Activated T-helper 2 cell treated with anti-CD3 and anti-CD28 coated beads, Interferon-gamma antibody, Interleukin-2, Interleukin-4, amounts not matched to agents 10 μg/mL and 5 μg/mL and 100 μg/mL, durations not matched to agents 14 hours and 24 hours and 36 hours (primary cell): ENCODE measurements at regions not wholly inside any gene's neighbourhood (a gene's known extent, or its start where the extent isn't known, plus 50 kb on each side); places are given as distances from the start of the nearest gene placed in this dataset.
"Not testable (repeated sequence)": the region's sequence is repeated elsewhere in the genome, so short reads cannot be mapped to it uniquely, and the experiment has no call there.

Source experiments
- DNase-seq: peaks from one replicate; pipeline ENCODE4 v3.0.0; 2021; ENCODE audit warnings: low spot score
- H3K27ac Mint-ChIP-seq: one replicate; pipeline ENCODE4 v1.8.0; 2021; ENCODE audit warnings: mixed read lengths
- H3K27me3 Mint-ChIP-seq: one replicate; pipeline ENCODE4 v1.8.0; 2021; ENCODE audit warnings: low read depth, mixed read lengths
- H3K36me3 Mint-ChIP-seq: one replicate; pipeline ENCODE4 v1.8.0; 2021; ENCODE audit warnings: low read depth, mixed read lengths
- H3K4me1 Mint-ChIP-seq: one replicate; pipeline ENCODE4 v1.8.0; 2021; ENCODE audit warnings: low read depth, mixed read lengths
- H3K4me3 Mint-ChIP-seq: one replicate; pipeline ENCODE4 v1.8.0; 2021; ENCODE audit warnings: low read depth, mild to moderate bottlenecking, moderate library complexity, mixed read lengths
- H3K9me3 Mint-ChIP-seq: one replicate; pipeline ENCODE4 v1.8.0; 2021; ENCODE audit warnings: mixed read lengths
- intact Hi-C: fragments of 100-400 bp; cut with micrococcal nuclease; formaldehyde crosslinking; loops from one replicate; pipeline ENCODE4 v1.15.1; 2023

DNA sequence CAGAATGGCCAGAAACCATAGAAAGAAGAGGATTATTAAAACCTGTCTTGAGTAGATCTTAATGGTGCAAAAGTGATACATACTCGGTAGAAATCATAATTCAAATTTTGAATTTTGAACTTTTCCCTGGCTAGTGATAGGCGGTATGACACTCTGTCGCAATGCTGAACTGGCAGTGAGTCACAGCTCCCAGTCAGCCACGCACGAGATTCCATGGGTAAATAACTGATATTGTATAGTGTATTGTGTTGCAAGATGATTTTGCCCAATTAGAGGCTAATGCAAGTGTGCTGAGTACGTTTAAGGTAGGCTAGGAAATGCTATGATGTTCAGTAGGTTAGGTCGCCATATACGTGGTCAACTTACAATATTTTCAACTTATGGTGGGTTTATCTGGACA, 207.0 kb downstream of the SIPA1L2 start:
- Mint-ChIP-seq H3K27me3 (no peaks in the 10 kb centered on the region), H3K4me3 (no peak overlapping the region), H3K27ac (no peak overlapping the region), H3K9me3 (no peaks in the 10 kb centered on the region), H3K36me3 (no peaks in the 10 kb centered on the region), H3K4me1 (peaks cover 14% of the 10 kb centered on the region)
- no peak for DNase-seq
- intact Hi-C loops: no loop called here

DNA sequence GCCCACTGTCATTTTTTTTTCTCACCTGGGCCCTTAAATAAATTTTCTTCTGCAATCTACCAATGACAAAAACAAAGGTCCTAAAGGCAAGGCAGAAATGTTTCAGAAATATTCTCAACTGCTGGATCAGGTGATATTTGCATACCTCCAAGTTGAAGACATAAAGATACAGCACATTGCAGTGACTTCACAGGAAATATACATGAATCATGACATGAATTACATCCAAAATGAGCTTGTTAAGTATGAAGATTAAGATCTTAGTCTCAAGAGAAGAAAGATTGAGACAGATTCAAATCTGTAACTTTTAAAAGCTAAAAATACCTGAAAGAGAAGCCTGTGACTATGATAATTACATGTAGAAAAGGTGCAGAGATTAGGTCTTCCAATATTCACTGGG, 207.8 kb downstream of the SIPA1L2 start:
- no peak for DNase-seq

DNA sequence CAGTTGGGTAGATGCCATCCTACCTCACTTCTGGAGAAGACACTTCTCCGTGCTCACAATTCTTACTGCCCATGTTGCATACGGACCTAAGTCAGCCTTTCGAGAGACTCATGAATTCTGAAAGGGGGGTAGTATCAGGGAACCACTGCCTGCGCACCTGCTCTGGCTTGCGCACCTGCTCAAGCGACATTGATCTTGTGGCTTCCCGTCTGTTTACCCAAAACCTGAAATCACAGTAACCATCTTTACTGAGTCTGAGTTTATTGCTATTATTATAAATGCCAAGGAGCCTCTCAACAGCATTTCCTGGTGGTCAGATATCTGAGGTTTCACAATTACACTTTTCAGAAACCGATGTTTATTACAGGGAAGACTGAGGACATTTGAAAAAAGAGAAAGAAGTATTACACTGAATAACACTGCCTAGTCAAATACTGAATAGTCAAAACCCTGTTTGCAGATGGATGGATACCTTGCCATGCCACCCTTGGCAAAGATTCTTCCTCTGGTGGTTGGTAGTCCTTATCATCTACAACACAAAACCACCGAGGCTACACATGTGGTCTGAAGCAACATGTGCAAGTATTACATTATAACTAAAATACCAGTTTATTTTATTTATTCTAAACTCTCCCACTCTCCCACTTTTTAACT, 208.7 kb downstream of the SIPA1L2 start:
- Mint-ChIP-seq H3K36me3 (no peaks in the 10 kb centered on the region), H3K4me3 (no peak overlapping the region), H3K27me3 (no peaks in the 10 kb centered on the region), H3K27ac (no peak overlapping the region), H3K9me3 (no peaks in the 10 kb centered on the region), H3K4me1 (peaks cover 14% of the 10 kb centered on the region)
- intact Hi-C loops: no loop called here
- no peak for DNase-seq

More for the DNA sequence above, 207.8 kb downstream of the SIPA1L2 start:
- Mint-ChIP-seq H3K27me3 (no peaks in the 10 kb centered on the region), H3K27ac (no peak overlapping the region), H3K36me3 (no peaks in the 10 kb centered on the region), H3K9me3 (no peaks in the 10 kb centered on the region), H3K4me3 (no peak overlapping the region), H3K4me1 (peaks cover 14% of the 10 kb centered on the region)
- intact Hi-C loops: no loop called here

DNA sequence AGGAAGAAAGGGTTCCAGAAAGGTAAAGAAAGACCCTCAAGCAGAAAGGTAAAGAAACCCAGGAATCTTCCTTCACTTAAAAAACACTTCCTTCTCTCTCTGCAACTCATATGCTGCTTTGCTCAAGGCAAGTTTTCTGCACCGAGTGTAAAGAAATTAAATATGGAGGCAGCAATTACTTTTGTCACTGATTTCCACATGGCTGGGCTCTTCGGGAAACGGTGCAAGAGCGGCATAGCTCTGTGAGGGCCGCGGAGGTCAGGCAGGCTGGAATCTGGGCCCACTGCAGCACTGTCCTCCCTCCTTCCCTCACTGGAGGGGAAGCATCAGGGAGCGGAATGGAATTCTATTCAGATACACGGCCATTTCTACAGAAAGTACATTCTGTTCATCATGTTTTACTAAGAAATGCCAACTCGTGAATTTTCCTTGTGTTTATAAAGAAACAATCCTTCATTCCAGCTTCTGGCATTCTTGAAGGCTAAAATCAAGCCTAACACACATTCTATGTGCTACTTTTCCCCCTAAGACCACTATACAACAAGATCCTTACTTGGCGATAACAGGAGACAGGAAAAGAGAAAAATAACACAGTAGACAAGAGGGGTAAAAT, 212.2 kb downstream of the SIPA1L2 start:
- Mint-ChIP-seq H3K27ac (no peak overlapping the region), H3K36me3 (no peaks in the 10 kb centered on the region), H3K4me1 (peaks cover 14% of the 10 kb centered on the region), H3K4me3 (no peak overlapping the region), H3K27me3 (no peaks in the 10 kb centered on the region), H3K9me3 (no peaks in the 10 kb centered on the region)
- intact Hi-C loops: no loop called here
- no peak for DNase-seq

DNA sequence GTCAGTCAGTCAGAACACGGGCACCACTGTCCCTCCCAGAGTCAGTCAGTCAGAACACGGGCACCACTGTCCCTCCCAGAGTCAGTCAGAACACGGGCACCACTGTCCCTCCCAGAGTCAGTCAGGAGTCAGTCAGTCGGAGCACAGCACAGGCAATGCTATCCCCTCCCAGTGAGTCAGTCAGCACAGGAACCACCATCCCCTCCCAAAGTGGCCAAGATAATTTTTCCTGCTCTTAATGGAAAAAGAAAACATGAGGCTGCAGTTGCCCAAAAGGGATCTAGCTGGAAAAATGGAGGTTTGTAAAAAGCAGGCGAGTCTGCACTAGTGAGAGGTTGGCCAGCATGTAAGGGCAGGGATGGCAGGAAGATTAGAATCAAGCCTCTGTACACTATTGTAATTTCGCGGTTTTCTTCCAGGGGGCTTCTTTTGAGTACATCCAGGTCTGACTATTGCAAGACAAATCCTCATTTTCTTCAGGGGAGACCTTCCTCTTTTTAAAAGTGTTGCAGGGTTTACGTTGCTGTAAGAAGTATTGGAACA, 213.8 kb downstream of the SIPA1L2 start:
- no peaks in the 10 kb centered on the region for H3K9me3 Mint-ChIP-seq
- intact Hi-C loops: no loop called here
- no peaks in the 10 kb centered on the region for H3K27me3 Mint-ChIP-seq
- no peak for DNase-seq
- H3K27ac Mint-ChIP-seq: no peak overlapping the region
- H3K4me1 Mint-ChIP-seq: peaks cover 3% of the 10 kb centered on the region
- H3K36me3 Mint-ChIP-seq: no peaks in the 10 kb centered on the region
- no peak overlapping the region for H3K4me3 Mint-ChIP-seq

DNA sequence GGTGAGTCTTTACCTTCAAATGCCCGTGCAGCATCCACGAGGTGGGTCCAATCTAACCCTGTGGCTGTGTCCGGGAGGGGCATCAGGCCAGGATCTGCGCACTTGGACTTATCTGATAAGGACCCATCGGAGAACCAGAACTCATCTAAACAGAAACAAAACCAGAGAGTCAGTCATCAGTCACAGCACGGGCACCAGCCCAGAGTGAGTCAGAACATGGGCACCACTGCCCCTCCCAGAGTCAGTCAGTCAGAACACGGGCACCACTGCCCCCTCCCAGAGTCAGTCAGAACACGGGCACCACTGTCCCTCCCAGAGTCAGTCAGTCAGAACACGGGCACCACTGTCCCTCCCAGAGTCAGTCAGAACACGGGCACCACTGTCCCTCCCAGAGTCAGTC, 214.5 kb downstream of the SIPA1L2 start:
- H3K27me3 Mint-ChIP-seq, DNase-seq: not testable (repeated sequence)

DNA sequence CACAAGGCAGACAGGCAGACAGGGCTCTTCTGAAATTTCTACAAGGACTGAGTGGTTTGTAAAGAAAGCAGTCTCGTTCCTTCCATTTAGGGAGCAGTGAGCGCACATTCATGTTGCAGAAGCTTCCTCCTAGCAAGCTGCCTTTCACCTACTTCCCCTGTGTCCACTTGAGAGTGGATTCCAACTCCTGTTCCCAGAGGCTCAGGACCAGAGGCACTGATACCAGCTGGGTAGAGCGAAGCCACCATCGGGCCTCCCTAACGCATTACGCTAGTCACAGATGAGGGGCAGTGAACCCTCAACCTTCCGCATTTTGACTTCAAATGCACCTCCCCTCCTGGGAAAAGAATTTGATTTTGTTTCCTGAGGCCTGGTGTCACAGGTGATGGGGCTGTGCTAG, 215.8 kb downstream of the SIPA1L2 start:
- Mint-ChIP-seq H3K36me3 (no peaks in the 10 kb centered on the region), H3K27ac (no peak overlapping the region), H3K27me3 (no peaks in the 10 kb centered on the region), H3K4me1 (no peaks in the 10 kb centered on the region), H3K4me3 (no peak overlapping the region), H3K9me3 (no peaks in the 10 kb centered on the region)
- intact Hi-C loops: no loop called here
- no peak for DNase-seq

More for the DNA sequence above, 214.5 kb downstream of the SIPA1L2 start:
- H3K4me1 Mint-ChIP-seq, H3K4me3 Mint-ChIP-seq, H3K36me3 Mint-ChIP-seq, H3K27ac Mint-ChIP-seq, intact Hi-C loops, H3K9me3 Mint-ChIP-seq: not testable (repeated sequence)

DNA sequence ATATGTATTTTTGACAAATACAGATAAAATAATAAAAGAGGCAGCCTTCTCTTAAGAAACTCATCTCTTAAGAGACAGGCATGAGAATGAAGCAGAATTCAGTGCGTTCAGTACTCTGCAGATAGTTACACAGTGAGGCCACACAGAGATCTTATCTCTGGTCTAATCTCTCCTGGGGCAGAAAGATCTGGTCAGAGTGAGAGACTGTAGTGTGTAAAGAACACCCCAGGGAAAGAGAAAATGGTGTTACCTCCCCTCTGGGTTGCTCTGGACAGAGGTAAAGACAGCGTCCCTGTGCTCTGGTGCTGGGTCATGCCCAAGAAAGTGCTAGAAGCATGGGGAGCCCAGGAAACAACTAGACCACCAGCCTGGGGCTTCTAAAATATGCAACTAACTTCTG, 216.3 kb downstream of the SIPA1L2 start:
- DNase-seq: no peak
- intact Hi-C loops: no loop called here
- Mint-ChIP-seq H3K36me3 (no peaks in the 10 kb centered on the region), H3K27me3 (no peaks in the 10 kb centered on the region), H3K4me1 (no peaks in the 10 kb centered on the region), H3K9me3 (no peaks in the 10 kb centered on the region), H3K4me3 (no peak overlapping the region), H3K27ac (no peak overlapping the region)

DNA sequence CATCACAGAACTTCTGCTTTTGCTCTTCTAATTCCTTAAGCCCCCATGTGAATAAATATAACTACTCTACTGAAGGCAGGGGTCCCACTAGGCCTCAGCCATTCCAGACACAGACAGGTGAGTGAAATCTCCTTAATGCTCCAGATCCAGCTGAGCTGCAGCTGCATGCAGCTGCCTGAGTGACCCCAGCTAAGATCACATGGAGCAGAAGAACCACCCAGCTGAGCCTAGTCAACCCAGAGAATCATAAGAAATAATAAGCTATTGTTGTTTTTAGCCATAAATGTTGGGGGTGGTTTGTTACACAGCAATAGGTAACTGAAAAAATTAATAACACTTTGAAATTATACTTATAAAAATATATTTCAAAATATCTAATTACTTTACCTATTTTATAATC, 220.3 kb downstream of the SIPA1L2 start:
- DNase-seq: no peak
- H3K27ac Mint-ChIP-seq: no peak overlapping the region
- intact Hi-C loops: no loop called here

DNA sequence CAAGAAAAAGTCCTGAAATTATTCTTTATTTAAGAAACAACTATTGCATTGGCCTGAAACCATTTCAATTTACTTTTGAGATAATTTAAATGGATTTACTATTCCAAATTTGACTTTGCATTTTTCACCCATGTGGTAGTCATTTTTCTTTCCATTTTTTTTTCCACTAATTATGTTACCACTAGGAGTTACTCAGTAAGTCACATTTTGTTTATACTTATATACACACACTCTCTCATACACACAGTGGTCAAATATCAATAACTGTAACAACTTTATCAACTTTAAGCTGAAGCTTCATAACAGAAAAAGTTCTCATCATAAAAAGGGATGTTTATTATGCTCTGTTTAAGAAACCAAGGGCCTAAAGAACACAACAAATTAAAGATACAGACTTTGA, 222.8 kb downstream of the SIPA1L2 start:
- no peak overlapping the region for H3K27ac Mint-ChIP-seq
- H3K36me3 Mint-ChIP-seq: no peaks in the 10 kb centered on the region
- H3K4me1 Mint-ChIP-seq: no peaks in the 10 kb centered on the region

More for the DNA sequence above, 220.3 kb downstream of the SIPA1L2 start:
- H3K9me3 Mint-ChIP-seq: no peaks in the 10 kb centered on the region
- H3K4me3 Mint-ChIP-seq: no peak overlapping the region
- no peaks in the 10 kb centered on the region for H3K4me1 Mint-ChIP-seq
- H3K27me3 Mint-ChIP-seq: no peaks in the 10 kb centered on the region
- no peaks in the 10 kb centered on the region for H3K36me3 Mint-ChIP-seq

DNA sequence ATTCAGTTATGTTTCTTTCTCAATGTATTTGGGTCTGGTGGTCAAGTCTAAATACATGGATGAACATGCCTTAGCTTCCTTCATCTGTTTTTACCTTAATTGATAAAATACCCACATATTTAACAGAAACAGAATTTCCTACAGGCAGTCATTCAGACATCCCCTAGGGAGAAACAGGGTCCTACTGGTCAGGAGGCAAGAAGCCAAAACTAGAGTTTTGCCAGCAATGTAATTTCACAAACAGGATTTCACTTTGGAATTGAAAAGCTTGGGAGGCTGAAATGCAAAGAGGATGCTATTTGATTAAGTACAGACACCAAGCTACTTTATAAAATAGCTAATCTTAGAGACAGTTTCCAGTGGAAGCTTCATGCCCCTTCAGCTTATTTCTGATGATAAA, 224.2 kb downstream of the SIPA1L2 start:
- intact Hi-C loops: no loop called here
- no peaks in the 10 kb centered on the region for H3K27me3 Mint-ChIP-seq
- no peaks in the 10 kb centered on the region for H3K36me3 Mint-ChIP-seq
- H3K27ac Mint-ChIP-seq: no peak overlapping the region
- H3K4me1 Mint-ChIP-seq: no peaks in the 10 kb centered on the region
- no peak for DNase-seq
- no peak overlapping the region for H3K4me3 Mint-ChIP-seq
- H3K9me3 Mint-ChIP-seq: no peaks in the 10 kb centered on the region

More for the DNA sequence above, 222.8 kb downstream of the SIPA1L2 start:
- Mint-ChIP-seq H3K9me3 (no peaks in the 10 kb centered on the region), H3K27me3 (no peaks in the 10 kb centered on the region), H3K4me3 (no peak overlapping the region)
- no peak for DNase-seq
- intact Hi-C loops: no loop called here

DNA sequence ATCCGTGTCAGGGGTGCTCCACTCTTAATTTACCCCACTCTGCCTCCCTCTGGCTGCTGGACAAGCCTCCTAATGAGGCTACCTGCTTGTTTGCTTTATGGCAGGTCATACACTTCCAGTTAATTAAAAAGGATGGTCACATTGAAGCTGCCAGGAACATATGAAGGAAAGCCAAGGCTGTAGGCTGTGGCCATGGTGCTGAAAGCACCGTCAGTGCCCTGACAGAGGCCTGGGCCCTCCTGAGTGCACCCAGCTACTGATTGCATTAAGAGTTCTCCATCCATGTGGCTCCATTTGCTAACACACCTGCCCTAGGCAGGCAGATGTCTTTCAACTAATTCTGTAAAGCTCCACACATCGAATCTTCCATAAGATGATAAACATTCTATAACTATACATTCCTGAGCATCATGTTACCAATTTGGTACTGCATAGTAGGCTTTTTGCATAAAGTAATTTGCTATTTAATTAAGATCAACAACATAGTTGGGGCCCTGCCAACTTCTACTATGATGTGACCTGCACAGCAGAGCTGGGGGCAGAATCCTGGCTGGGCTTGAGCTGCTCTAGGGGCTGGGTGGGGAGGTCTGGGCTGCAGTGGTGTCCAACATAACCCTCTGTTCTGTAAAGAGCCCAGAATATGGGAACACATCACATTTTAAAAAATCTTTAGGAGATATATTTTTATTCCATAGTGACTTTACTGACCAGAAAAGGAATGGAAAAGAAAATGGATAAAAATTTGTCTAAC, 224.8 kb downstream of the SIPA1L2 start:
- H3K36me3 Mint-ChIP-seq: no peaks in the 10 kb centered on the region
- no peaks in the 10 kb centered on the region for H3K9me3 Mint-ChIP-seq
- H3K4me3 Mint-ChIP-seq: no peak overlapping the region
- intact Hi-C loops: no loop called here
- DNase-seq: no peak
- H3K27ac Mint-ChIP-seq: no peak overlapping the region
- no peaks in the 10 kb centered on the region for H3K4me1 Mint-ChIP-seq
- H3K27me3 Mint-ChIP-seq: no peaks in the 10 kb centered on the region

DNA sequence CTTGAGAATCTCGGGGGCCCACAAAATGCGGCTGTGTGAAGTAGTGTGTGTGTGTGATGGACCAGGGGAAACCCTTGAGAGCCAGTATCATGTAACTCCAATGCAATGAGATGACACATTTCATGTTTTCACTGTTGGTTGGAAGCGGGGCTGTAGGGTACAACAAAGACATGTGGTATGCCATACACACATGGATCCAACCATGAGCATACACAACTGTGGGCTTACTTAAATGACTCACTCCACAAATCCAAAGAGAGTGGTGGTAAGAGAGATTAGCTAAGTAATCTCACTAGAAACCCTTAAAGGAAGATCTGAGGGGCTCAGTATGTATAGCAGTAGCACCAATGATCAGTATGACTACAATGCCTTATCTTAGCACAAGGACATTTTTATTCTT, 225.7 kb downstream of the SIPA1L2 start:
- Mint-ChIP-seq H3K4me1 (no peaks in the 10 kb centered on the region), H3K36me3 (no peaks in the 10 kb centered on the region), H3K27ac (no peak overlapping the region), H3K4me3 (no peak overlapping the region), H3K9me3 (no peaks in the 10 kb centered on the region), H3K27me3 (no peaks in the 10 kb centered on the region)
- intact Hi-C loops: no loop called here
- DNase-seq: no peak
